HEK293 (cell line): ENCODE measurements at regions not wholly inside any gene's neighbourhood (a gene's known extent, or its start where the extent isn't known, plus 50 kb on each side); places are given as distances from the start of the nearest gene placed in this dataset.

Experiments
- CTCF ChIA-PET: fragments of 350-600 bp; formaldehyde crosslinking; extraction: SDS; loops from one replicate; lab custom pipeline; 2021; ENCODE audit warnings: antibody characterized with exemption; lab: Yijun Ruan, JAX
- POLR2A ChIA-PET: fragments of 300-600 bp; formaldehyde crosslinking; extraction: SDS; loops from one replicate; lab custom pipeline; 2020; ENCODE audit warnings: antibody characterized with exemption, inconsistent platforms; lab: Yijun Ruan, JAX
- H3K27ac ChIP-seq: fragments of 200-500 bp; sonication (Bioruptor generic); 2 replicates; pipeline ENCODE4 v1.5.1; 2014; ENCODE audit warnings: low read depth, low read length, control low read depth, inconsistent platforms; ENCODE audit errors: extremely low read depth
- H3K36me3 ChIP-seq, 2 experiments: fragments of 200-500 bp in 1 of 2; sonication (Bioruptor generic) in 1 of 2; 1 replicate in 1 of 2; 2 replicates in 1 of 2; pipeline ENCODE4 v1.5.1; 2014 to 2017; ENCODE audit warnings: inconsistent platforms in 2 of 2, low read length in 2 of 2; ENCODE audit not compliant: control insufficient read depth in 2 of 2, insufficient read depth in 1 of 2
- H3K4me1 ChIP-seq: fragments of 200-500 bp; sonication (Bioruptor generic); 2 replicates; pipeline ENCODE4 v1.5.1; 2014; ENCODE audit warnings: mild to moderate bottlenecking, low read length, inconsistent platforms; ENCODE audit not compliant: control insufficient read depth, insufficient read depth
- H3K4me3 ChIP-seq: 2 replicates; pipeline ENCODE4 v1.5.1; 2011; ENCODE audit warnings: low read depth, mild to moderate bottlenecking, control low read depth, low read length, moderate library complexity
- H3K9me3 ChIP-seq: fragments of 200-500 bp; sonication (Bioruptor generic); 2 replicates; pipeline ENCODE4 v1.5.1; 2014; ENCODE audit warnings: low read depth, low read length, inconsistent platforms; ENCODE audit not compliant: control insufficient read depth, insufficient read depth
- ATF2 ChIP-seq: fragments of 450-650 bp; formaldehyde crosslinking; IDR thresholded peaks from 2 replicates; pipeline ENCODE4 v1.5.1; 2016; ENCODE audit warnings: missing biosample characterization, missing genetic modification characterization, low read depth
- CTCF ChIP-seq: fragments of 450-650 bp; formaldehyde crosslinking; IDR thresholded peaks from 2 replicates; pipeline ENCODE4 v1.5.1; 2016; ENCODE audit warnings: missing biosample characterization, missing genetic modification characterization
- KLF1 ChIP-seq: fragments of 450-650 bp; formaldehyde crosslinking; IDR thresholded peaks from 2 replicates; pipeline ENCODE4 v1.5.1; 2016; ENCODE audit warnings: missing biosample characterization, missing genetic modification characterization
- ZBTB21 ChIP-seq: fragments of 450-650 bp; formaldehyde crosslinking; IDR thresholded peaks from 2 replicates; pipeline ENCODE4 v1.5.1; 2017; ENCODE audit warnings: missing biosample characterization, missing genetic modification characterization
- ZNF184 ChIP-seq: fragments of 450-650 bp; IDR thresholded peaks from 2 replicates; pipeline ENCODE4 v1.5.1; 2018; ENCODE audit warnings: missing biosample characterization, mild to moderate bottlenecking, missing genetic modification characterization
- ZNF274 ChIP-seq, 2 experiments: fragments of 200-500 bp in 1 of 2; fragments of 450-650 bp in 1 of 2; sonication (Bioruptor generic) in 1 of 2; formaldehyde crosslinking in 1 of 2; IDR thresholded peaks; 2 replicates each; pipeline versions ENCODE4 v1.5.1 to v1.6.1; 2014 to 2016; ENCODE audit warnings: borderline replicate concordance in 1 of 2, inconsistent platforms in 1 of 2, low read length in 1 of 2, missing biosample characterization in 1 of 2, missing genetic modification characterization in 1 of 2
- ZNF292 ChIP-seq: fragments of 450-650 bp; formaldehyde crosslinking; IDR thresholded peaks from 2 replicates; pipeline ENCODE4 v1.5.1; 2016; ENCODE audit warnings: low read depth, missing biosample characterization, missing genetic modification characterization, borderline replicate concordance
- ZNF426 ChIP-seq: fragments of 450-650 bp; formaldehyde crosslinking; IDR thresholded peaks from 2 replicates; pipeline ENCODE4 v1.5.1; 2017; ENCODE audit warnings: missing biosample characterization, missing genetic modification characterization, mild to moderate bottlenecking, inconsistent platforms, moderate library complexity
- ZNF501 ChIP-seq: fragments of 450-650 bp; formaldehyde crosslinking; IDR thresholded peaks from 2 replicates; pipeline ENCODE4 v1.5.1; 2016; ENCODE audit warnings: missing biosample characterization, missing genetic modification characterization
- ZNF544 ChIP-seq: fragments of 450-650 bp; formaldehyde crosslinking; IDR thresholded peaks from 2 replicates; pipeline ENCODE4 v1.5.0; 2017; ENCODE audit warnings: missing biosample characterization, missing genetic modification characterization
- ZNF664 ChIP-seq: fragments of 450-650 bp; formaldehyde crosslinking; IDR thresholded peaks from 2 replicates; pipeline ENCODE4 v1.5.1; 2016; ENCODE audit warnings: missing biosample characterization, missing genetic modification characterization
- ZNF677 ChIP-seq: fragments of 450-650 bp; IDR thresholded peaks from 2 replicates; pipeline ENCODE4 v1.5.0; 2018; ENCODE audit warnings: missing biosample characterization, mild to moderate bottlenecking, missing genetic modification characterization, moderate library complexity
- ZNF747 ChIP-seq: fragments of 450-650 bp; formaldehyde crosslinking; IDR thresholded peaks from 2 replicates; pipeline ENCODE4 v1.5.1; 2016; ENCODE audit warnings: missing biosample characterization, missing genetic modification characterization
- ZNF768 ChIP-seq: fragments of 450-650 bp; formaldehyde crosslinking; IDR thresholded peaks from 2 replicates; pipeline ENCODE4 v1.5.1; 2018; ENCODE audit warnings: missing biosample characterization, mild to moderate bottlenecking, missing genetic modification characterization
- ZNF791 ChIP-seq: fragments of 450-650 bp; formaldehyde crosslinking; IDR thresholded peaks from 2 replicates; pipeline ENCODE4 v1.5.1; 2016; ENCODE audit warnings: missing biosample characterization, missing genetic modification characterization
- ZNF843 ChIP-seq: fragments of 450-650 bp; formaldehyde crosslinking; IDR thresholded peaks from 2 replicates; pipeline ENCODE4 v1.5.1; 2016; ENCODE audit warnings: missing biosample characterization, missing genetic modification characterization
- TF ChIP-seq, protein P1 (sequence below): fragments of 450-650 bp; formaldehyde crosslinking; IDR thresholded peaks from 2 replicates; pipeline ENCODE4 v1.5.1; 2016; ENCODE audit warnings: missing biosample characterization, missing genetic modification characterization
- TF ChIP-seq, protein P2 (sequence below): IDR thresholded peaks from 2 replicates; pipeline ENCODE4 v1.6.1; 2011; ENCODE audit warnings: mild to moderate bottlenecking, low read depth, low read length, borderline replicate concordance
- TF ChIP-seq, protein P3 (sequence below): fragments of 450-650 bp; formaldehyde crosslinking; IDR thresholded peaks from 2 replicates; pipeline ENCODE4 v1.5.1; 2016; ENCODE audit warnings: missing biosample characterization, missing genetic modification characterization

DNA sequence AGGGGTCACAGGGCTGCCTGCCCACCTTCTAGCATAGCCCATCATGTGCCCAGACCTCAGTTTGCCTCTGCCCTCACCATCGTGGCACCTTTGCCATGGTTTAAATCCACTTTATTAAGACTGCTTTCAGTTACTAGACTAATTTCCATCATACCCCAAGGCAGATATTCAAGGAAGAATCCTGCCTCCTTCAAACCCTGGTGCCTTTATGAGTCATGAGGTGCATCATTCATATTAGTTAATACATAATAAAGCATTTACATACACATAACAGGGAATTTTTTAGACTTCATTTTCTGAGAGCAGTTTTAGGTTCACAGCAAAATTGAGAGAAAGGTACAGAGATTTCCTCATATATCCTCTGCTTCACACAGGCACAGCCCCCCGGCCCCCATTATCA lies 62.8 kb downstream of the CXCL12 start:
- H3K36me3 ChIP-seq = no peaks in the 10 kb centered on the region
- H3K9me3 ChIP-seq = no peaks in the 10 kb centered on the region
- H3K27ac ChIP-seq = no peak overlapping the region
- ChIA-PET POLR2A (no interaction called here), CTCF (interaction anchor here (0.6 to 1.0 kb wide), 3 partner anchors 11 to 122 kb away, joined by 3 read pairs; no protein-coding TSS in a partner anchor)
- H3K4me1 ChIP-seq = peaks cover 3% of the 10 kb centered on the region; the same call in 1 of the 2 replicates
- H3K4me3 ChIP-seq = no peak overlapping the region
- TF ChIP-seq ZNF292 (tag by site-specific recombination) = no peak
- TF ChIP-seq ZNF843 (tag by site-specific recombination) = no peak
- no peak for TF ChIP-seq ZNF747 (tag by site-specific recombination)
- no peak for TF ChIP-seq ZNF184
- TF ChIP-seq ZNF544 (tag by site-specific recombination) = no peak
- TF ChIP-seq CTCF (tag by site-specific recombination) = no peak
- no peak for TF ChIP-seq ZNF677 (tag by site-specific recombination)
- TF ChIP-seq, protein P1, sequence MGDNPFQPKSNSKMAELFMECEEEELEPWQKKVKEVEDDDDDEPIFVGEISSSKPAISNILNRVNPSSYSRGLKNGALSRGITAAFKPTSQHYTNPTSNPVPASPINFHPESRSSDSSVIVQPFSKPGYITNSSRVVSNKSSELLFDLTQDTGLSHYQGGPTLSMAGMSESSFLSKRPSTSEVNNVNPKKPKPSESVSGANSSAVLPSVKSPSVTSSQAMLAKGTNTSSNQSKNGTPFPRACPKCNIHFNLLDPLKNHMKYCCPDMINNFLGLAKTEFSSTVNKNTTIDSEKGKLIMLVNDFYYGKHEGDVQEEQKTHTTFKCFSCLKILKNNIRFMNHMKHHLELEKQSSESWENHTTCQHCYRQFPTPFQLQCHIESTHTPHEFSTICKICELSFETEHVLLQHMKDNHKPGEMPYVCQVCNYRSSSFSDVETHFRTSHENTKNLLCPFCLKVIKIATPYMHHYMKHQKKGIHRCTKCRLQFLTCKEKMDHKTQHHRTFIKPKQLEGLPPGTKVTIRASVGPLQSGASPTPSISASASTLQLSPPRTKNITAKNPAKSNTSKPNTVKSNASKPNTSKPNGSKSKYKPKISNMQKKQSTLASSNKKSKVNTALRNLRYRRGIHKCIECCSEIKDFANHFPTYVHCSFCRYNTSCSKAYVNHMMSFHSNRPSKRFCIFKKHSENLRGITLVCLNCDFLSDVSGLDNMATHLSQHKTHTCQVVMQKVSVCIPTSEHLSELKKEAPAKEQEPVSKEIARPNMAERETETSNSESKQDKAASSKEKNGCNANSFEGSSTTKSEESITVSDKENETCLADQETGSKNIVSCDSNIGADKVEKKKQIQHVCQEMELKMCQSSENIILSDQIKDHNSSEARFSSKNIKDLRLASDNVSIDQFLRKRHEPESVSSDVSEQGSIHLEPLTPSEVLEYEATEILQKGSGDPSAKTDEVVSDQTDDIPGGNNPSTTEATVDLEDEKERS (tag by site-specific recombination) = no peak
- TF ChIP-seq ZNF664 (tag by site-specific recombination) = no peak
- TF ChIP-seq ZNF501 (tag by site-specific recombination) = no peak
- TF ChIP-seq, protein P2, sequence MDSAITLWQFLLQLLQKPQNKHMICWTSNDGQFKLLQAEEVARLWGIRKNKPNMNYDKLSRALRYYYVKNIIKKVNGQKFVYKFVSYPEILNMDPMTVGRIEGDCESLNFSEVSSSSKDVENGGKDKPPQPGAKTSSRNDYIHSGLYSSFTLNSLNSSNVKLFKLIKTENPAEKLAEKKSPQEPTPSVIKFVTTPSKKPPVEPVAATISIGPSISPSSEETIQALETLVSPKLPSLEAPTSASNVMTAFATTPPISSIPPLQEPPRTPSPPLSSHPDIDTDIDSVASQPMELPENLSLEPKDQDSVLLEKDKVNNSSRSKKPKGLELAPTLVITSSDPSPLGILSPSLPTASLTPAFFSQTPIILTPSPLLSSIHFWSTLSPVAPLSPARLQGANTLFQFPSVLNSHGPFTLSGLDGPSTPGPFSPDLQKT = no peak
- TF ChIP-seq, protein P3, sequence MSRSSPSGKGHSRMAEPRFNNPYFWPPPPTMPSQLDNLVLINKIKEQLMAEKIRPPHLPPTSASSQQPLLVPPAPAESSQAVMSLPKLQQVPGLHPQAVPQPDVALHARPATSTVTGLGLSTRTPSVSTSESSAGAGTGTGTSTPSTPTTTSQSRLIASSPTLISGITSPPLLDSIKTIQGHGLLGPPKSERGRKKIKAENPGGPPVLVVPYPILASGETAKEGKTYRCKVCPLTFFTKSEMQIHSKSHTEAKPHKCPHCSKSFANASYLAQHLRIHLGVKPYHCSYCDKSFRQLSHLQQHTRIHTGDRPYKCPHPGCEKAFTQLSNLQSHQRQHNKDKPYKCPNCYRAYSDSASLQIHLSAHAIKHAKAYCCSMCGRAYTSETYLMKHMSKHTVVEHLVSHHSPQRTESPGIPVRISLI = no peak
- no peak for TF ChIP-seq ZNF426 (tag by site-specific recombination)
- no peak for TF ChIP-seq ZBTB21
- no peak for TF ChIP-seq ATF2
- no peak for TF ChIP-seq ZNF791
- no peak for TF ChIP-seq ZNF768 (tag by site-specific recombination)
- no peak for TF ChIP-seq ZNF274 (IDR thresholded peaks at IDR 0.05; ENCODE audit: low read length)
- no peak for TF ChIP-seq ZNF274 (tag by site-specific recombination; IDR thresholded peaks at IDR 0.05; ENCODE audit: borderline replicate concordance)
- TF ChIP-seq KLF1 (tag by site-specific recombination) = no peak
